ENCODE measurements at regions not wholly inside any gene's neighbourhood (a gene's known extent, or its start where the extent isn't known, plus 50 kb on each side); places are given as distances from the start of the nearest gene placed in this dataset.

GRCh38 chr5:135127439-135128240, 93.6 kb upstream of the PITX1 start (continued):
- TF ChIP-seq ZNF557 (CRISPR knock-in tag; IDR thresholded peaks at IDR 0.05) (no peak), ZFP91 (CRISPR knock-in tag; IDR thresholded peaks at IDR 0.05; ENCODE audit: borderline replicate concordance) (0 out of 2 replicates have a peak, but pooled peaks have one; percentile 59), AGO2 (optimal IDR thresholded peaks at IDR 0.05; ENCODE audit: low read depth, low read length) (no peak), ZMYM4 (CRISPR knock-in tag; IDR thresholded peaks at IDR 0.05) (peak; percentile 54; the same call in 1 of the 2 replicates), SALL1 (CRISPR knock-in tag; IDR thresholded peaks at IDR 0.05) (peak; percentile 78), JUND (CRISPR knock-in tag; IDR thresholded peaks at IDR 0.05) (peak; percentile 80), PHF21A (CRISPR knock-in tag; IDR thresholded peaks at IDR 0.05) (peak; percentile 52; the same call in 1 of the 2 replicates), ZNF687 (CRISPR knock-in tag; IDR thresholded peaks at IDR 0.05) (peak; percentile 87), LCORL (IDR thresholded peaks at IDR 0.05) (no peak), LCORL (CRISPR knock-in tag; IDR thresholded peaks at IDR 0.05) (peak; percentile 82; the same call in 1 of the 2 replicates), MAF1 (CRISPR knock-in tag; IDR thresholded peaks at IDR 0.05; ENCODE audit: borderline replicate concordance) (no peak), ARID5B (CRISPR knock-in tag; IDR thresholded peaks at IDR 0.05) (peak; percentile 31; the same call in 1 of the 2 replicates), HOXA7 (CRISPR knock-in tag; IDR thresholded peaks at IDR 0.05) (no peak), KDM5B (CRISPR knock-in tag; IDR thresholded peaks at IDR 0.05; ENCODE audit: borderline replicate concordance) (0 out of 2 replicates have a peak, but pooled peaks have one; percentile 26), ZC3H13 (CRISPR knock-in tag; IDR thresholded peaks at IDR 0.05) (no peak), ZNF251 (CRISPR knock-in tag; IDR thresholded peaks at IDR 0.05) (no peak), KDM2A (CRISPR knock-in tag; IDR thresholded peaks at IDR 0.05; ENCODE audit: borderline replicate concordance, low read depth) (0 out of 2 replicates have a peak, but pooled peaks have one; percentile 31), ZNF558 (CRISPR knock-in tag; IDR thresholded peaks at IDR 0.05; ENCODE audit: borderline replicate concordance) (no peak), MXI1 (IDR thresholded peaks at IDR 0.05; ENCODE audit: borderline replicate concordance, low read depth, low read length) (0 out of 3 replicates have a peak, but pooled peaks have one; percentile 22), ZMYM3 (CRISPR knock-in tag; IDR thresholded peaks at IDR 0.05) (0 out of 2 replicates have a peak, but pooled peaks have one; percentile 13), ZNF644 (CRISPR knock-in tag; IDR thresholded peaks at IDR 0.05; ENCODE audit: low read depth) (peak; percentile 40; the same call in 1 of the 2 replicates)

Measured in HepG2 (cell line).